ENCODE measurements at regions not wholly inside any gene's neighbourhood (a gene's known extent, or its start where the extent isn't known, plus 50 kb on each side); places are given as distances from the start of the nearest gene placed in this dataset.

DNA sequence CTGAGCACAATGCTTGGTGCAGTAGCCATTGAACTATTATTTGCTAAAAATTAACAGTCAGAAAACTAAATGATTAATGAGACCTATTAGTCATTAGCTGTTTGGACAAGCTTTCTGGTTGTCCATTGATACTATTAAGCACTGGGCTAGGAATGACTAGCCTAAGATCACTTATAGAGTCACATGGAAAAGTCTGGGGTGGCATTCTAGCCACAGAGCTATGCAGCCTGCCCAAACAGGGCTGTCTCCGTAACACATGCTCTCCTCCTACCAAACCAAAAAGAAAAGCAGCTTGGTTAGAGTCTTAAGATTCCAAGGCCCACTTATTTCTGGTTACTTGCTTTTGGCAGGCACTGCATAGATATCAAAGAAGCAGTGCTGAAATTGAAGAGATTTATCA lies 193.5 kb upstream of the NBEA start:
- no peak for DNase-seq (ENCODE audit: low read depth in 1 of 2, low spot score in 1 of 2)
- H3K4me3 ChIP-seq (replicated peaks; ENCODE audit: insufficient read depth, low read length) = no peak overlapping the region
- TF ChIP-seq GABPA (IDR thresholded peaks at IDR 0.05; ENCODE audit: low read depth) (no peak), REST (IDR thresholded peaks at IDR 0.05; ENCODE audit: insufficient replicate concordance, low read depth) (no peak), POLR2AphosphoS5 (IDR thresholded peaks at IDR 0.05; ENCODE audit: low read depth) (no peak), SPI1 (IDR thresholded peaks at IDR 0.05; ENCODE audit: borderline replicate concordance, low read depth) (no peak)
- TF ChIP-seq, protein P1, sequence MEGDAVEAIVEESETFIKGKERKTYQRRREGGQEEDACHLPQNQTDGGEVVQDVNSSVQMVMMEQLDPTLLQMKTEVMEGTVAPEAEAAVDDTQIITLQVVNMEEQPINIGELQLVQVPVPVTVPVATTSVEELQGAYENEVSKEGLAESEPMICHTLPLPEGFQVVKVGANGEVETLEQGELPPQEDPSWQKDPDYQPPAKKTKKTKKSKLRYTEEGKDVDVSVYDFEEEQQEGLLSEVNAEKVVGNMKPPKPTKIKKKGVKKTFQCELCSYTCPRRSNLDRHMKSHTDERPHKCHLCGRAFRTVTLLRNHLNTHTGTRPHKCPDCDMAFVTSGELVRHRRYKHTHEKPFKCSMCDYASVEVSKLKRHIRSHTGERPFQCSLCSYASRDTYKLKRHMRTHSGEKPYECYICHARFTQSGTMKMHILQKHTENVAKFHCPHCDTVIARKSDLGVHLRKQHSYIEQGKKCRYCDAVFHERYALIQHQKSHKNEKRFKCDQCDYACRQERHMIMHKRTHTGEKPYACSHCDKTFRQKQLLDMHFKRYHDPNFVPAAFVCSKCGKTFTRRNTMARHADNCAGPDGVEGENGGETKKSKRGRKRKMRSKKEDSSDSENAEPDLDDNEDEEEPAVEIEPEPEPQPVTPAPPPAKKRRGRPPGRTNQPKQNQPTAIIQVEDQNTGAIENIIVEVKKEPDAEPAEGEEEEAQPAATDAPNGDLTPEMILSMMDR (IDR thresholded peaks at IDR 0.05; ENCODE audit: insufficient read depth, low read length) = no peak
- H3K27me3 ChIP-seq (ENCODE audit: insufficient read depth, poor library complexity, severe bottlenecking) = peaks cover 3% of the 10 kb centered on the region
- no peak overlapping the region for H3K27ac ChIP-seq (replicated peaks)

DNA sequence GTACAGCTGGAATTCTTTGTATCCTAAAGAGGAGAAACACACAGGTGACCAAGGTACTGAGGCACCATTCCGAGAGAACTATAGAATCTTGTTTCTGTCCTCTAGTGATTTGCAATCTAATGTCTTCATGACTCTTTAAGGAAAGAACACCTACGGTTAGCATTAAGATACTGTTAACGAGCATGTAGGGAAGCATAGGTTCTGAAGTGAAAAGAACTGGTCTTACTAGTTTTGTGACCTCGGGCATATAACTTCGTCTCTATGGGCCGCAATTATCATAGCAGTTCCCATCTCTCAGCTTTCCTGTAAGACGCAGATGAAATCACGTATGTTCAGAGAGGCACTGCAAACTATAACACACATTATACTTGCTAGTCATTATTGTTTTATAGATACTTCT lies 193.0 kb upstream of the NBEA start:
- Histone ChIP-seq H3K27me3 (ENCODE audit: insufficient read depth, poor library complexity, severe bottlenecking) (peaks cover 3% of the 10 kb centered on the region), H3K4me3 (replicated peaks; ENCODE audit: insufficient read depth, low read length) (no peak overlapping the region), H3K27ac (replicated peaks) (no peak overlapping the region)
- no peak for TF ChIP-seq POLR2AphosphoS5 (IDR thresholded peaks at IDR 0.05; ENCODE audit: low read depth)
- TF ChIP-seq, protein P1 (IDR thresholded peaks at IDR 0.05; ENCODE audit: insufficient read depth, low read length) = no peak
- no peak for TF ChIP-seq REST (IDR thresholded peaks at IDR 0.05; ENCODE audit: insufficient replicate concordance, low read depth)
- no peak for TF ChIP-seq GABPA (IDR thresholded peaks at IDR 0.05; ENCODE audit: low read depth)
- TF ChIP-seq SPI1 (IDR thresholded peaks at IDR 0.05; ENCODE audit: borderline replicate concordance, low read depth) = no peak
- DNase-seq (ENCODE audit: low read depth in 1 of 2, low spot score in 1 of 2) = no peak

GRCh38 chr13:34750078-34750931 lies 191.8 kb upstream of the NBEA start:
- no peak overlapping the region for H3K27ac ChIP-seq (replicated peaks)
- no peak overlapping the region for H3K4me3 ChIP-seq (replicated peaks; ENCODE audit: insufficient read depth, low read length)
- no peak for TF ChIP-seq REST (IDR thresholded peaks at IDR 0.05; ENCODE audit: insufficient replicate concordance, low read depth)
- H3K27me3 ChIP-seq (ENCODE audit: insufficient read depth, poor library complexity, severe bottlenecking) = peaks cover 3% of the 10 kb centered on the region
- DNase-seq (ENCODE audit: low read depth in 1 of 2, low spot score in 1 of 2) = no peak

Data from HL-60 (cell line).